Kidney (tissue), 13 donors: ENCODE measurements at regions not wholly inside any gene's neighbourhood (a gene's known extent, or its start where the extent isn't known, plus 50 kb on each side); places are given as distances from the start of the nearest gene placed in this dataset.

Source experiments
- DNase-seq, 5 donors: peaks; one replicate each; pipeline ENCODE4 v3.0.0-alpha.2; 2013 to 2020
- FAIRE-seq: peaks from 2 replicates; lab custom pipeline; 2012; peaks lifted over from hg19 to GRCh38; lab: Jason Lieb, UNC
- H3K27ac ChIP-seq, 2 donors: one replicate each; pipeline ENCODE4 v1.7.0; 2013; ENCODE audit warnings: low read depth in 2 of 2, low read length in 2 of 2, inconsistent platforms in 1 of 2
- H3K27me3 ChIP-seq: one replicate; pipeline ENCODE4 v1.7.1; 2013; ENCODE audit warnings: low read length, inconsistent platforms; ENCODE audit not compliant: control insufficient read depth, insufficient read depth
- H3K36me3 ChIP-seq, 3 donors: one replicate each; pipeline versions ENCODE4 v1.7.0 to v1.7.1; 2013; ENCODE audit warnings: low read length in 3 of 3, control low read depth in 1 of 3, inconsistent platforms in 1 of 3; ENCODE audit not compliant: insufficient read depth in 3 of 3, control insufficient read depth in 2 of 3
- H3K4me1 ChIP-seq, 3 donors: one replicate each; pipeline versions ENCODE4 v1.7.0 to v1.7.1; 2013; ENCODE audit warnings: low read length in 3 of 3, inconsistent platforms in 1 of 3, low read depth in 1 of 3; ENCODE audit not compliant: control insufficient read depth in 2 of 3, insufficient read depth in 2 of 3
- H3K4me3 ChIP-seq, 3 donors: one replicate each; pipeline versions ENCODE4 v1.7.0 to v1.8.1; 2013; ENCODE audit warnings: low read length in 3 of 3, control low read depth in 1 of 3, inconsistent platforms in 1 of 3
- H3K9ac ChIP-seq, 3 donors: one replicate each; pipeline versions ENCODE4 v1.7.0 to v1.7.1; 2013; ENCODE audit warnings: low read length in 3 of 3, control low read depth in 1 of 3, inconsistent platforms in 1 of 3
- H3K9me3 ChIP-seq, 3 donors: one replicate each; pipeline versions ENCODE4 v1.7.0 to v1.7.1; 2013; ENCODE audit warnings: low read length in 3 of 3, control low read depth in 1 of 3, inconsistent platforms in 1 of 3; ENCODE audit not compliant: control insufficient read depth in 2 of 3, insufficient read depth in 1 of 3
- CTCF ChIP-seq: IDR thresholded peaks from 3 replicates; pipeline ENCODE4 v1.5.1; 2012; ENCODE audit warnings: mild to moderate bottlenecking, moderate library complexity, borderline replicate concordance; ENCODE audit not compliant: insufficient read depth; ENCODE audit errors: extremely low read depth
- intact Hi-C: fragments of 100-400 bp; cut with DNase I; formaldehyde crosslinking; loops from one replicate; pipeline ENCODE4 v1.11.1; 2022
- donor health status: control.
- donor health status: control.
- donor health status: control.
- donor health status: control.
- donor health status: control.
- donor health status: DM: yes; HTN: yes; CAD: no.
- donor health status: Normal renal cell carcinoma (clear cell type).

DNA sequence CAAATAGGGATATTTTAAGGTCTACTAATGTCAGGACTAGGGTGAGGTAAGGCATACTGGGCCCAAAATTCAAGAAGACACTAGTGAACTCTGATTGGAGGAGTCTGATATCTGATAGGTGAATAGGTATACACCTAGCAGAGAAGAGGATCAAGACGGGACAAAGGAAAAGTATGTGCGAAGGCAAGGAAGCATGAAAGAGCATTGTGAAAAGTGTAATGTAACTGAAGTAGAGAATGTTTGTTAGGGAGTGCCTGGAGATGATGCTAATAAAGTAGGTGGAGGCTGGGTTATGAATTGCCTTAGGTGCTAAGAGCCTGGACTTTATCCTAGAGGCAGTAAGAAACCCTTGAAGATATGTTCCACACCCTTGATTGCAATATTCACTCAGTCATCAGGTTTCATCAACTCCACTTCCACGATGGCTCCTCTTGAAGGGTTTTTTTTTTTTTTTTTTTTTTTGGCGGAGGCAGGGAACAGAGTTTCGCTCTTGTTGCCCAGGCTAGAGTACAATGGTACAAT, 49.9 kb upstream of the XIAP start:
- intact Hi-C loops = no loop called here
- Histone ChIP-seq H3K4me3 (no peak overlapping the region), H3K27me3 (no peaks in the 10 kb centered on the region), H3K4me1 (no peaks in the 10 kb centered on the region), H3K9ac (no peak overlapping the region), H3K27ac (no peak overlapping the region), H3K9me3 (no peaks in the 10 kb centered on the region), H3K36me3 (no peaks in the 10 kb centered on the region)
- no peak for DNase-seq
- FAIRE-seq = no peak
- TF ChIP-seq CTCF = no peak
